ENCODE measurements at regions not wholly inside any gene's neighbourhood (a gene's known extent, or its start where the extent isn't known, plus 50 kb on each side); places are given as distances from the start of the nearest gene placed in this dataset.

DNA sequence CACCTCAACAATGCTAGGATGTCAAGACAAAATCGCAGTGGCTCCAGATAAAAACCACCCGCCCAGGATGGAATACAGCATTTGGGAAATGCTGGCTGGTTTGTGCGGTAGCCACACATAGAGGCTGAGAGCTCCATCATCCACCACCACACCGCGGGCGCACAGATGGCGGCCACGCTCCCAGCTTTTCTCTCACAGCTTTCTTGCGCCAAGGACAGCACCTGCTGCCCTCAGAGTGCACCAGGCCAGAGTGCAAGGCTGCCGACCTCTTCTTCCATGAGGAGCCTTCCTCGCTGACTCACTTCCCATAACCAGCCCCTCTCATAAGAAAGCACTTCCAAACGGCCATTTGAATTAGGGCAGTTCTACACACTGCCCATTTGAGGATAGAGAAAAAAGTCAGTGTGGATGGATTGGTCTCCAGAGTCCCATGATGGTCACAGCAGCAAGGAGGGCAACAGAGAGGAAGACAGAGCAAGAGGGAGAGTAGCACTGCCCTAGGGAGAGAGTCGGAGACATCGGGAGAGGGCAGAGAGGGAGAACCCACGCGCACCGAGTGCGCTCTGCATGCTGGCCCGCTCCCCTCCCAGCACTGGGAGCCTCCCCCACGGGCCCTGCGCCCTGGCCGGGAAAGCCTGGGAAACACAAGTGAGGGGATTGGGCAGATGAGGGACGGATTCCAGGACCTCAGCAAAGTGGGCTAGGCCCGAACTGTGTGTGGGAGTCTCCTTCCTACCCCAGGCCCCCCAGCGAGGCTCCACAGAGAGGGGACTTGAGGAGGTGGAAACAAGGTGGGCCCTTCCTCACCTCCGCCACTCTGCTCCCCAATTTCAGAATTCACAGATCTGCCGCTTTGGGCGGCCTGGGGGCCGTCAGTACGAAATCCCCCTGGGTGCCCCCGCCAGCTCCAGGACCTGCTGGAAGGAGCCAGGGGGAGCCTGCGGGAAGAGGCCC is 156.9 kb downstream of the USP12 start:
- DNase-seq (ENCODE audit: low spot score), result no peak
- in situ Hi-C loops (cut with MboI; ENCODE audit: low sequenced_read_pairs, unreplicated experiment), result no loop called here
- TF ChIP-seq, protein P1, sequence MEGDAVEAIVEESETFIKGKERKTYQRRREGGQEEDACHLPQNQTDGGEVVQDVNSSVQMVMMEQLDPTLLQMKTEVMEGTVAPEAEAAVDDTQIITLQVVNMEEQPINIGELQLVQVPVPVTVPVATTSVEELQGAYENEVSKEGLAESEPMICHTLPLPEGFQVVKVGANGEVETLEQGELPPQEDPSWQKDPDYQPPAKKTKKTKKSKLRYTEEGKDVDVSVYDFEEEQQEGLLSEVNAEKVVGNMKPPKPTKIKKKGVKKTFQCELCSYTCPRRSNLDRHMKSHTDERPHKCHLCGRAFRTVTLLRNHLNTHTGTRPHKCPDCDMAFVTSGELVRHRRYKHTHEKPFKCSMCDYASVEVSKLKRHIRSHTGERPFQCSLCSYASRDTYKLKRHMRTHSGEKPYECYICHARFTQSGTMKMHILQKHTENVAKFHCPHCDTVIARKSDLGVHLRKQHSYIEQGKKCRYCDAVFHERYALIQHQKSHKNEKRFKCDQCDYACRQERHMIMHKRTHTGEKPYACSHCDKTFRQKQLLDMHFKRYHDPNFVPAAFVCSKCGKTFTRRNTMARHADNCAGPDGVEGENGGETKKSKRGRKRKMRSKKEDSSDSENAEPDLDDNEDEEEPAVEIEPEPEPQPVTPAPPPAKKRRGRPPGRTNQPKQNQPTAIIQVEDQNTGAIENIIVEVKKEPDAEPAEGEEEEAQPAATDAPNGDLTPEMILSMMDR (IDR thresholded peaks at IDR 0.05; ENCODE audit: borderline replicate concordance, control extremely low read depth, extremely low read depth, insufficient read depth, missing control alignments), result no peak

- in situ Hi-C loops (cut with MboI; ENCODE audit: low sequenced_read_pairs, unreplicated experiment), result no loop called here
- TF ChIP-seq, protein P1 (IDR thresholded peaks at IDR 0.05; ENCODE audit: borderline replicate concordance, control extremely low read depth, extremely low read depth, insufficient read depth, missing control alignments), result no peak
- DNase-seq (ENCODE audit: low spot score), result no peak
These were observed 159.0 kb downstream of the USP12 start for GRCh38 chr13:27012482-27013197.

- in situ Hi-C loops (cut with MboI; ENCODE audit: low sequenced_read_pairs, unreplicated experiment), result no loop called here
- no peak for DNase-seq (ENCODE audit: low spot score)
- TF ChIP-seq, protein P1 (IDR thresholded peaks at IDR 0.05; ENCODE audit: borderline replicate concordance, control extremely low read depth, extremely low read depth, insufficient read depth, missing control alignments), result no peak
These were observed 159.9 kb downstream of the USP12 start for GRCh38 chr13:27011661-27012060.

DNA sequence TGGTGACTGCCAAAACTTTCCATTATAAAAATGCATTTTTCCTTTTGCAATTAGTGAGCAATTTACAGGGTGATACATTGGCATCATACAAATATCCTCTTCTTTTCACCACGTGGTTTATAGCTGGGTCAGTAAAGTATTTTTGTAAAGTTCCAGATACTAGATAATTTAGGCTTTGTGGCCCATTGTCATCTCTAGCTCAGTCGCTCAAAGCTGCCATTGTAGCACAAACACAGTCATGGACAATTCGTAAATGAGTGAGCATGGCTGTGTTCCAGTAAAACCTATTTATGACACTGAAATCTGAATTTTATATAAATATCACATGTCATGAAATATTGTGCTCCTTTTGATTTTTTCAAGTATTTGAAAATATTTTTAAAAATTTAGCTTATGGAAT is 162.9 kb downstream of the USP12 start:
- in situ Hi-C loops (cut with MboI; ENCODE audit: low sequenced_read_pairs, unreplicated experiment), result no loop called here
- DNase-seq (ENCODE audit: low spot score), result no peak
- TF ChIP-seq, protein P1 (IDR thresholded peaks at IDR 0.05; ENCODE audit: borderline replicate concordance, control extremely low read depth, extremely low read depth, insufficient read depth, missing control alignments), result no peak

DNA sequence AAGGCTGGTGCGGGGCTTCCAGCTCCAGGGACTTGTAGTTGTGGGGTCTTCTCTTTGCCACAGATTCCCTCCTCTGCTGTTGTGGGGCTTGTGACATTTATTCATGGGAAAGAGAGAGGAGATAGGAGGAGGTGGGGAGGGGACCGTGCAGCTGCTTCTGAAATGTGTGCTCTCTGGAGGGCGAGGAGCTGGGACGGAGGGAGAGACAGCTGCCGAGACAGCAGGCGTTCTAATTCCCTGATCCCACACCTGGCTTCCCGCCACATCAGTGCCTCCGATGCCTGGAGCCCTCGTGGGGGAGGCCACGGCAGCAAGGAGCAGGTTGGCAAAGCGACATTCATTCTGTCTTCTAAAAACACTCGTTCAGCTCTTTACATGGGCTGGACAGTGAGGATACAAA is 164.4 kb downstream of the USP12 start:
- DNase-seq (ENCODE audit: low spot score), result no peak
- TF ChIP-seq, protein P1 (IDR thresholded peaks at IDR 0.05; ENCODE audit: borderline replicate concordance, control extremely low read depth, extremely low read depth, insufficient read depth, missing control alignments), result no peak
- in situ Hi-C loops (cut with MboI; ENCODE audit: low sequenced_read_pairs, unreplicated experiment), result no loop called here

- in situ Hi-C loops (cut with MboI; ENCODE audit: low sequenced_read_pairs, unreplicated experiment), result no loop called here
- DNase-seq (ENCODE audit: low spot score), result no peak
- TF ChIP-seq, protein P1 (IDR thresholded peaks at IDR 0.05; ENCODE audit: borderline replicate concordance, control extremely low read depth, extremely low read depth, insufficient read depth, missing control alignments), result no peak
These were observed 165.0 kb downstream of the USP12 start for GRCh38 chr13:27006519-27007161.

Data from GM13976 (cell line).